ENCODE measurements at regions not wholly inside any gene's neighbourhood (a gene's known extent, or its start where the extent isn't known, plus 50 kb on each side); places are given as distances from the start of the nearest gene placed in this dataset.
A peak's percentile ranks its signal among the peaks of the same experiment; 100 is the strongest.
"Not testable (repeated sequence)": the region's sequence is repeated elsewhere in the genome, so short reads cannot be mapped to it uniquely, and the experiment has no call there.

- Histone ChIP-seq H3K9ac (ENCODE audit: low read depth, low read length) (no peak overlapping the region), H3K4me2 (ENCODE audit: low read length) (no peak overlapping the region), H3K4me3 (ENCODE audit: low read length) (no peak overlapping the region), H3K9me3 (replicated peaks; ENCODE audit: low read length) (no peaks in the 10 kb centered on the region), H3K4me1 (ENCODE audit: control insufficient read depth, insufficient read depth, low read length) (no peaks in the 10 kb centered on the region), H3K27me3 (ENCODE audit: control insufficient read depth, insufficient read depth, low read length) (no peaks in the 10 kb centered on the region), H3K36me3 (ENCODE audit: insufficient read depth, low read length) (no peaks in the 10 kb centered on the region)
Observed at GRCh38 chr4:83974111-83974780, 438.3 kb downstream of the GPAT3 start.

GRCh38 chr4:83964996-83965541 is 429.2 kb downstream of the GPAT3 start:
- no peaks in the 10 kb centered on the region for H3K4me1 ChIP-seq (ENCODE audit: control insufficient read depth, insufficient read depth, low read length)
- H3K4me2 ChIP-seq (ENCODE audit: low read length) = no peak overlapping the region
- H3K9me3 ChIP-seq (replicated peaks; ENCODE audit: low read length) = peaks cover 4% of the 10 kb centered on the region
- peak overlapping the region; percentile 13 for H3K4me3 ChIP-seq (ENCODE audit: low read length)
- H3K9ac ChIP-seq (ENCODE audit: low read depth, low read length) = no peak overlapping the region
- H3K36me3 ChIP-seq (ENCODE audit: insufficient read depth, low read length) = no peaks in the 10 kb centered on the region
- H3K27me3 ChIP-seq (ENCODE audit: control insufficient read depth, insufficient read depth, low read length) = no peaks in the 10 kb centered on the region

GRCh38 chr4:83962492-83962891 is 426.6 kb downstream of the GPAT3 start:
- H3K4me3 ChIP-seq (ENCODE audit: low read length) = no peak overlapping the region
- H3K9me3 ChIP-seq (replicated peaks; ENCODE audit: low read length) = peaks cover 4% of the 10 kb centered on the region
- H3K36me3 ChIP-seq (ENCODE audit: insufficient read depth, low read length) = no peaks in the 10 kb centered on the region
- no peak overlapping the region for H3K4me2 ChIP-seq (ENCODE audit: low read length)
- H3K27me3 ChIP-seq (ENCODE audit: control insufficient read depth, insufficient read depth, low read length) = no peaks in the 10 kb centered on the region
- no peak overlapping the region for H3K9ac ChIP-seq (ENCODE audit: low read depth, low read length)
- H3K4me1 ChIP-seq (ENCODE audit: control insufficient read depth, insufficient read depth, low read length) = no peaks in the 10 kb centered on the region

- Histone ChIP-seq H3K4me1 (ENCODE audit: control insufficient read depth, insufficient read depth, low read length) (no peaks in the 10 kb centered on the region), H3K4me2 (ENCODE audit: low read length) (no peak overlapping the region), H3K36me3 (ENCODE audit: insufficient read depth, low read length) (no peaks in the 10 kb centered on the region), H3K27me3 (ENCODE audit: control insufficient read depth, insufficient read depth, low read length) (no peaks in the 10 kb centered on the region), H3K9ac (ENCODE audit: low read depth, low read length) (no peak overlapping the region), H3K4me3 (ENCODE audit: low read length) (no peak overlapping the region), H3K9me3 (replicated peaks; ENCODE audit: low read length) (peaks cover 4% of the 10 kb centered on the region)
Observed at GRCh38 chr4:83961575-83961974, 425.7 kb downstream of the GPAT3 start.

- Histone ChIP-seq H3K9ac (ENCODE audit: low read depth, low read length) (no peak overlapping the region), H3K9me3 (replicated peaks; ENCODE audit: low read length) (no peaks in the 10 kb centered on the region)
Observed at GRCh38 chr4:83959160-83959559, 423.3 kb downstream of the GPAT3 start.

GRCh38 chr4:83947830-83948193 is 411.9 kb downstream of the GPAT3 start:
- H3K4me1 ChIP-seq (ENCODE audit: control insufficient read depth, insufficient read depth, low read length) = peaks cover 9% of the 10 kb centered on the region
- no peaks in the 10 kb centered on the region for H3K27me3 ChIP-seq (ENCODE audit: control insufficient read depth, insufficient read depth, low read length)
- H3K4me3 ChIP-seq (ENCODE audit: low read length) = no peak overlapping the region
- H3K36me3 ChIP-seq (ENCODE audit: insufficient read depth, low read length) = no peaks in the 10 kb centered on the region
- H3K4me2 ChIP-seq (ENCODE audit: low read length) = no peak overlapping the region
- H3K9me3 ChIP-seq (replicated peaks; ENCODE audit: low read length) = no peaks in the 10 kb centered on the region
- H3K9ac ChIP-seq (ENCODE audit: low read depth, low read length) = no peak overlapping the region

More at GRCh38 chr4:83959160-83959559, 423.3 kb downstream of the GPAT3 start:
- no peaks in the 10 kb centered on the region for H3K4me1 ChIP-seq (ENCODE audit: control insufficient read depth, insufficient read depth, low read length)
- no peak overlapping the region for H3K4me3 ChIP-seq (ENCODE audit: low read length)
- H3K36me3 ChIP-seq (ENCODE audit: insufficient read depth, low read length) = no peaks in the 10 kb centered on the region
- H3K4me2 ChIP-seq (ENCODE audit: low read length) = no peak overlapping the region
- H3K27me3 ChIP-seq (ENCODE audit: control insufficient read depth, insufficient read depth, low read length) = no peaks in the 10 kb centered on the region

GRCh38 chr4:83947125-83947829 is 411.4 kb downstream of the GPAT3 start:
- Histone ChIP-seq H3K9ac (ENCODE audit: low read depth, low read length) (no peak overlapping the region), H3K4me3 (ENCODE audit: low read length) (no peak overlapping the region), H3K9me3 (replicated peaks; ENCODE audit: low read length) (no peaks in the 10 kb centered on the region), H3K4me1 (ENCODE audit: control insufficient read depth, insufficient read depth, low read length) (peaks cover 9% of the 10 kb centered on the region), H3K4me2 (ENCODE audit: low read length) (no peak overlapping the region), H3K27me3 (ENCODE audit: control insufficient read depth, insufficient read depth, low read length) (no peaks in the 10 kb centered on the region), H3K36me3 (ENCODE audit: insufficient read depth, low read length) (no peaks in the 10 kb centered on the region)

GRCh38 chr4:83943691-83944090 is 407.8 kb downstream of the GPAT3 start:
- not testable (repeated sequence) for H3K4me1 ChIP-seq (ENCODE audit: control insufficient read depth, insufficient read depth, low read length); H3K4me2 ChIP-seq (ENCODE audit: low read length); H3K9ac ChIP-seq (ENCODE audit: low read depth, low read length); H3K4me3 ChIP-seq (ENCODE audit: low read length); H3K27me3 ChIP-seq (ENCODE audit: control insufficient read depth, insufficient read depth, low read length); H3K9me3 ChIP-seq (replicated peaks; ENCODE audit: low read length); H3K36me3 ChIP-seq (ENCODE audit: insufficient read depth, low read length)

- peak overlapping the region; percentile 11 for H3K4me2 ChIP-seq (ENCODE audit: low read length)
- no peak overlapping the region for H3K9ac ChIP-seq (ENCODE audit: low read depth, low read length)
- H3K9me3 ChIP-seq (replicated peaks; ENCODE audit: low read length) = no peaks in the 10 kb centered on the region
- peaks cover 18% of the 10 kb centered on the region for H3K4me1 ChIP-seq (ENCODE audit: control insufficient read depth, insufficient read depth, low read length)
- H3K27me3 ChIP-seq (ENCODE audit: control insufficient read depth, insufficient read depth, low read length) = no peaks in the 10 kb centered on the region
- no peak overlapping the region for H3K4me3 ChIP-seq (ENCODE audit: low read length)
- no peaks in the 10 kb centered on the region for H3K36me3 ChIP-seq (ENCODE audit: insufficient read depth, low read length)
Observed at GRCh38 chr4:83932750-83933391, 397.0 kb downstream of the GPAT3 start.

GRCh38 chr4:83931659-83932438 is 395.9 kb downstream of the GPAT3 start:
- H3K4me3 ChIP-seq (ENCODE audit: low read length) = no peak overlapping the region
- no peaks in the 10 kb centered on the region for H3K9me3 ChIP-seq (replicated peaks; ENCODE audit: low read length)
- no peak overlapping the region for H3K4me2 ChIP-seq (ENCODE audit: low read length)
- H3K9ac ChIP-seq (ENCODE audit: low read depth, low read length) = no peak overlapping the region
- peaks cover 18% of the 10 kb centered on the region for H3K4me1 ChIP-seq (ENCODE audit: control insufficient read depth, insufficient read depth, low read length)
- H3K27me3 ChIP-seq (ENCODE audit: control insufficient read depth, insufficient read depth, low read length) = no peaks in the 10 kb centered on the region
- H3K36me3 ChIP-seq (ENCODE audit: insufficient read depth, low read length) = no peaks in the 10 kb centered on the region

- H3K4me1 ChIP-seq (ENCODE audit: control insufficient read depth, insufficient read depth, low read length) = peaks cover 18% of the 10 kb centered on the region
- no peaks in the 10 kb centered on the region for H3K9me3 ChIP-seq (replicated peaks; ENCODE audit: low read length)
- no peak overlapping the region for H3K9ac ChIP-seq (ENCODE audit: low read depth, low read length)
- H3K4me2 ChIP-seq (ENCODE audit: low read length) = no peak overlapping the region
- H3K4me3 ChIP-seq (ENCODE audit: low read length) = no peak overlapping the region
- no peaks in the 10 kb centered on the region for H3K27me3 ChIP-seq (ENCODE audit: control insufficient read depth, insufficient read depth, low read length)
- no peaks in the 10 kb centered on the region for H3K36me3 ChIP-seq (ENCODE audit: insufficient read depth, low read length)
Observed at GRCh38 chr4:83929550-83929949, 393.6 kb downstream of the GPAT3 start.
